Colonic mucosa (tissue), 4 donors: ENCODE measurements at regions not wholly inside any gene's neighbourhood (a gene's known extent, or its start where the extent isn't known, plus 50 kb on each side); places are given as distances from the start of the nearest gene placed in this dataset.

Experiments used
- DNase-seq: peaks from one replicate; pipeline ENCODE4 v3.0.0-alpha.2; 2020
- H3K27ac ChIP-seq: fragments of 200-600 bp; one replicate; pipeline ENCODE4 v1.8.0; 2021
- H3K27me3 ChIP-seq: fragments of 200-600 bp; one replicate; pipeline ENCODE4 v1.8.0; 2021
- H3K36me3 ChIP-seq: fragments of 200-600 bp; one replicate; pipeline ENCODE4 v1.8.0; 2021
- H3K4me1 ChIP-seq: fragments of 200-600 bp; one replicate; pipeline ENCODE4 v1.8.0; 2021; ENCODE audit warnings: mild to moderate bottlenecking
- H3K4me3 ChIP-seq: fragments of 200-600 bp; one replicate; pipeline ENCODE4 v1.8.0; 2021
- H3K9ac ChIP-seq, 2 donors: one replicate each; pipeline ENCODE4 v1.7.0; 2013; ENCODE audit warnings: control low read depth in 2 of 2, low read depth in 2 of 2, low read length in 2 of 2
- H3K9me3 ChIP-seq: fragments of 200-600 bp; one replicate; pipeline ENCODE4 v1.8.0; 2021
- intact Hi-C: fragments of 100-400 bp; cut with DNase I; formaldehyde crosslinking; loops from one replicate; pipeline ENCODE4 v1.14.1; 2022
- TF ChIP-seq, protein P1 (sequence below): fragments of 200-600 bp; IDR thresholded peaks from one replicate; pipeline ENCODE4 v1.8.0; 2022; ENCODE audit warnings: antibody characterized with exemption, mild to moderate bottlenecking
- donor health status: healthy.
- donor health status: DM: no; HTN: no; CAD: no.
- donor health status: DM: no; HTN: no; CAD: no.

DNA sequence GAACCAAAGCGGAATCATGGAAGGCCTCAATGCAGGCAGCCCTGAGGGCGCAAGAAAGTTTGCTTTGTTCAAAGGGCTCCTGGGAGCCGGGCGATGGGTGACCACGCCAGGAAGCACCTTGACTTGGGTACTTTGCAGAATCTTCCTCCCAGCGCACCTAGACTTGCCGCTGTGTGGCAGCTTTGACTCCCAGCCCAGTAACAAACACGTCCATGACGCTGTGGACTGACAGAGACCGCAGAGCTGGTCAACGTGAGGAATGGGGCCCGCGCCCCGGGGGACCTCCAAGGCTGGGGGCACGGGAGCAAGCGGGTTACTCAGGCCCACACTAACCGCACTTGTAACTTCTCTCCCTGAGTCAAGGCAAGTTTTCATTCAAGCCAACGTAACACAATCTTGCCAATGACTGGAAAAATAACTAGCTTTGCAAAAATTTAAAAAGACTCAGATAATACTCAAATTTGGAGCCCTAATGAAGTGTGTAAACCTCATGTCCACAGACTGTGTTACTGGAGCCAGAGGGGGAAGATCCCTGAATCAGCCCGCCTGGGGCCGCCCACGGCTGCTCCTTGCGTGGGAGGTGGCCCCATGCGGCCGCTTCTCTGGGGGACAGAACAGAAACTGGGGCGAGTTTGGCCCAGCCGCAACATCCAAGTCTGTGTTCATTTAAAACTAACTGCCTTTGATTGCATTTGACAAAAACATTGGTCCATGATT lies 130.8 kb downstream of the DNAJB6 start:
- H3K36me3 ChIP-seq: no peaks in the 10 kb centered on the region
- intact Hi-C loops: no loop called here
- TF ChIP-seq, protein P1, sequence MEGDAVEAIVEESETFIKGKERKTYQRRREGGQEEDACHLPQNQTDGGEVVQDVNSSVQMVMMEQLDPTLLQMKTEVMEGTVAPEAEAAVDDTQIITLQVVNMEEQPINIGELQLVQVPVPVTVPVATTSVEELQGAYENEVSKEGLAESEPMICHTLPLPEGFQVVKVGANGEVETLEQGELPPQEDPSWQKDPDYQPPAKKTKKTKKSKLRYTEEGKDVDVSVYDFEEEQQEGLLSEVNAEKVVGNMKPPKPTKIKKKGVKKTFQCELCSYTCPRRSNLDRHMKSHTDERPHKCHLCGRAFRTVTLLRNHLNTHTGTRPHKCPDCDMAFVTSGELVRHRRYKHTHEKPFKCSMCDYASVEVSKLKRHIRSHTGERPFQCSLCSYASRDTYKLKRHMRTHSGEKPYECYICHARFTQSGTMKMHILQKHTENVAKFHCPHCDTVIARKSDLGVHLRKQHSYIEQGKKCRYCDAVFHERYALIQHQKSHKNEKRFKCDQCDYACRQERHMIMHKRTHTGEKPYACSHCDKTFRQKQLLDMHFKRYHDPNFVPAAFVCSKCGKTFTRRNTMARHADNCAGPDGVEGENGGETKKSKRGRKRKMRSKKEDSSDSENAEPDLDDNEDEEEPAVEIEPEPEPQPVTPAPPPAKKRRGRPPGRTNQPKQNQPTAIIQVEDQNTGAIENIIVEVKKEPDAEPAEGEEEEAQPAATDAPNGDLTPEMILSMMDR: no peak
- no peak overlapping the region for H3K9ac ChIP-seq
- no peak overlapping the region for H3K27ac ChIP-seq
- H3K9me3 ChIP-seq: no peaks in the 10 kb centered on the region
- no peak overlapping the region for H3K4me3 ChIP-seq
- H3K27me3 ChIP-seq: no peaks in the 10 kb centered on the region
- no peak for DNase-seq
- no peaks in the 10 kb centered on the region for H3K4me1 ChIP-seq

GRCh38 chr7:157468221-157469111 lies 131.7 kb downstream of the DNAJB6 start:
- intact Hi-C loops: no loop called here
- TF ChIP-seq, protein P1: no peak
- no peak overlapping the region for H3K4me3 ChIP-seq
- H3K27me3 ChIP-seq: no peaks in the 10 kb centered on the region
- H3K27ac ChIP-seq: no peak overlapping the region
- no peaks in the 10 kb centered on the region for H3K36me3 ChIP-seq
- no peaks in the 10 kb centered on the region for H3K9me3 ChIP-seq
- no peak for DNase-seq
- H3K9ac ChIP-seq: no peak overlapping the region
- H3K4me1 ChIP-seq: no peaks in the 10 kb centered on the region

DNA sequence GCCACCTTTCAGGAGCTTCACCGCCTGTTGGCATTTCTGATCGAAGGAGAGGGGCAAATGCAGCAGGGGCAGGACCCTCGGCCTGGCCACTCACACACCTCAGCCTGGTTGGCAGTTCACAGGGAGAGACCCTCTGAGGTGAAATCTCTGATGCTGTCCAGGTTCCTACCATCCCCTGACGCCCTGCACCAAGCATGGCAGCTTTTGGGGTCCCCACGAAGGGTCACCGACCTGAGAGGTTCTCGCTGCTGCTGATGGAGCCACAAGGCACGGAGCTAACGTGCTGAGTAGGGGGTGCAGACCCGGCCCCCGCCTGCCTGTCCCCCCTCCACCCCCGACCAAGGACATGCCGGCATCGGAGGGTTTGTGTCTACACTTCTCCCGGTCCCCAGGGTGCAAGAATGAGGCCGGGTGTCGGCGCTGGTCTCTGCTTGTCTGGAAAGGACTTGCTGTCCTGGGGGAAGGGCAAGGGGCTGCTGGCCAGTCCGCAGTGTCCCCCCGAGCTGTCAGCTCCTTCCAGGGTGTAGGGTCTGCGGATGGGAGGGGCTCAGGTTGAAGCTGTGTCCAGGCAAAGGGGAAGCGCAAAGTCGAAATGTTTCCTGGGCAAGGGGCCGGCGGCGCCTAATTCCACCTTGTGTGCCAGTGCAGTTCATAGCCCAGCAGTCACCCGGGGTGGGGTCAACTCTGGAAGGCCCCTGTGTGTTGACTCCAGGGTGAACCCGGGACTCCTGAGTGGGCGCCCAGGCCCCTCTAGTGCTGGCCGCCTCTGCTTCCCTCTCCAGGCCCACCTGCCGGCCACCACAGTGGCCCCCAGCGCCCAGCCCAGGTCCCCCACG lies 132.6 kb downstream of the DNAJB6 start:
- intact Hi-C loops: no loop called here
- TF ChIP-seq, protein P1: no peak
- H3K9me3 ChIP-seq: no peaks in the 10 kb centered on the region
- H3K4me1 ChIP-seq: no peaks in the 10 kb centered on the region
- H3K9ac ChIP-seq: no peak overlapping the region
- no peak for DNase-seq
- no peaks in the 10 kb centered on the region for H3K27me3 ChIP-seq
- no peak overlapping the region for H3K4me3 ChIP-seq
- H3K27ac ChIP-seq: no peak overlapping the region
- no peaks in the 10 kb centered on the region for H3K36me3 ChIP-seq

DNA sequence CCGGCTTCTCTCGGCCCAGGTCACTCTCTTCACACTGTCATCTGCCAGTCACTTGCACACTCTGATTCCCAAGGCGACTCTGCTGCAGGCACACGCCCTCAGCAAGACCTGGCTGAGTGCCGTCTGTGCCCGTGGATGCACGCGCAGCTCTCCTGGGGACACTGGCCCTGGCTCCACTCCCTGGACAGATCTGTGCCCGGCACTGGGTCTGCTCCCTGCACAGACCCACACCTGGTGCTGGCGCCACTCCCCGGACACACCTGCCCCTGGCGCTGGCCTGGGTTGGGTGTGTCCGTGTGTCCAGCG lies 133.2 kb downstream of the DNAJB6 start:
- Histone ChIP-seq H3K36me3 (no peaks in the 10 kb centered on the region), H3K4me1 (no peaks in the 10 kb centered on the region), H3K27me3 (no peaks in the 10 kb centered on the region), H3K9me3 (no peaks in the 10 kb centered on the region), H3K4me3 (no peak overlapping the region), H3K9ac (no peak overlapping the region), H3K27ac (no peak overlapping the region)
- intact Hi-C loops: no loop called here
- TF ChIP-seq, protein P1: no peak
- no peak for DNase-seq

DNA sequence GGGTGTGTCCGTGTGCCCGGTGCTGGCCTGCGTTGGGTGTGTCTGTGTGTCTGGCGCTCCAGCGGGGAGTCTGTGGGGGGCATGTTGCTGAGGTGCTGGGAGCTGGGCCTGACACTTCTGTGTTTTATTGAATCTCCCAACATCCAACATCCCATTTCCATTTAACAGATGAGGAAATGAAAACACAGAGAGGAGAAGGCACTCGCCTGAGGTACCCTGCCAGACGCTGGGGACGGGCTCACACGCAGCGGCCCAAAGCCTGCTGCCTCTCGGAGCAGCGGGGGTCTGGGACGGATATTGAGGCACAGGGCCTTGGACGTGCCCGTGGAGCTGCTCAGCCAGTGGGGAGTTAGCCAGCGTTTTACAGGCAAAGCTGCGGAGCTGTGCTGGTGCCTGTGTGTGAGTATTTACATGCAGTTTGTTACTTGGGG lies 133.9 kb downstream of the DNAJB6 start:
- Histone ChIP-seq H3K4me3 (no peak overlapping the region), H3K4me1 (no peaks in the 10 kb centered on the region), H3K27me3 (no peaks in the 10 kb centered on the region), H3K9ac (no peak overlapping the region), H3K9me3 (no peaks in the 10 kb centered on the region), H3K36me3 (no peaks in the 10 kb centered on the region), H3K27ac (no peak overlapping the region)
- TF ChIP-seq, protein P1: no peak
- DNase-seq: no peak
- intact Hi-C loops: no loop called here
